IMR-90 (cell line): ENCODE measurements at regions not wholly inside any gene's neighbourhood (a gene's known extent, or its start where the extent isn't known, plus 50 kb on each side); places are given as distances from the start of the nearest gene placed in this dataset.
A peak's percentile ranks its signal among the peaks of the same experiment; 100 is the strongest.

ENCODE experiments used
- ATAC-seq: fragments of 200-7000 bp; cut with Tn5 transposase; 2 replicates; pipeline ENCODE4 v1.9.1; 2020; ENCODE audit warnings: low read depth, mild to moderate bottlenecking, moderate library complexity
- BruUV-seq: library from RNA; stranded (reverse); fragments of 400-500 nt; replicated peaks from 2 replicates; lab custom pipeline; 2021; lab: Mats Ljungman, UMichigan
- CTCF ChIA-PET: fragments of 300-600 bp; formaldehyde crosslinking; extraction: SDS; loops from one replicate; lab custom pipeline; 2021; ENCODE audit warnings: antibody characterized with exemption; lab: Yijun Ruan, JAX
- POLR2A ChIA-PET: fragments of 300-600 bp; sonication (Branson Sonifier 250); formaldehyde crosslinking; loops from one replicate; lab custom pipeline; 2022; ENCODE audit warnings: antibody characterized with exemption; ENCODE audit not compliant: unreplicated experiment; lab: Charles Lee
- DNase-seq: peaks from one replicate; pipeline ENCODE4 v3.0.0; 2013
- H2AFZ ChIP-seq: replicated peaks from 2 replicates; pipeline ENCODE3; 2013; ENCODE audit warnings: low read length, mild to moderate bottlenecking; ENCODE audit not compliant: poor library complexity
- H2AK5ac ChIP-seq: 2 replicates; pipeline ENCODE4 v1.6.1; 2013; ENCODE audit warnings: low read depth, low read length, inconsistent platforms
- H2AK9ac ChIP-seq: replicated peaks from 2 replicates; pipeline ENCODE3; 2013; ENCODE audit warnings: mild to moderate bottlenecking, low read depth, low read length, moderate library complexity; ENCODE audit not compliant: poor library complexity
- H2BK120ac ChIP-seq: 2 replicates; pipeline ENCODE4 v1.6.1; 2013; ENCODE audit warnings: low read depth, low read length, inconsistent platforms
- H2BK15ac ChIP-seq: 3 replicates; pipeline ENCODE4 v1.6.1; 2013; ENCODE audit warnings: low read depth, low read length, inconsistent platforms
- H2BK20ac ChIP-seq: 2 replicates; pipeline ENCODE4 v1.6.1; 2013; ENCODE audit warnings: low read depth, mild to moderate bottlenecking, inconsistent platforms, low read length, moderate library complexity
- H2BK5ac ChIP-seq: 2 replicates; pipeline ENCODE4 v1.6.1; 2013; ENCODE audit warnings: mild to moderate bottlenecking, low read depth, low read length, inconsistent platforms; ENCODE audit not compliant: poor library complexity, severe bottlenecking
- H3K14ac ChIP-seq: replicated peaks from 2 replicates; pipeline ENCODE4 v1.6.1; 2013; ENCODE audit warnings: low read depth, low read length, inconsistent platforms
- H3K18ac ChIP-seq: 2 replicates; pipeline ENCODE4 v1.6.1; 2013; ENCODE audit warnings: low read depth, low read length, control low read depth
- H3K23ac ChIP-seq: 2 replicates; pipeline ENCODE4 v1.6.1; 2013; ENCODE audit warnings: low read depth, low read length, inconsistent platforms
- H3K27ac ChIP-seq: 2 replicates; pipeline ENCODE4 v1.5.1; 2013; ENCODE audit warnings: mild to moderate bottlenecking, control low read depth, low read length; ENCODE audit not compliant: insufficient read depth
- H3K27me3 ChIP-seq: 2 replicates; pipeline ENCODE4 v1.6.1; 2013; ENCODE audit warnings: low read length; ENCODE audit not compliant: control insufficient read depth, insufficient read depth
- H3K36me3 ChIP-seq: 2 replicates; pipeline ENCODE4 v1.6.1; 2013; ENCODE audit warnings: low read length, mixed read lengths; ENCODE audit not compliant: control insufficient read depth, insufficient read depth
- H3K4ac ChIP-seq: 2 replicates; pipeline ENCODE4 v1.6.1; 2013; ENCODE audit warnings: low read depth, low read length, inconsistent platforms
- H3K4me1 ChIP-seq: 2 replicates; pipeline ENCODE4 v1.6.1; 2013; ENCODE audit warnings: low read length, mixed read lengths; ENCODE audit not compliant: control insufficient read depth, insufficient read depth
- H3K4me2 ChIP-seq: 2 replicates; pipeline ENCODE4 v1.6.1; 2013; ENCODE audit warnings: low read depth, mild to moderate bottlenecking, control low read depth, low read length, moderate library complexity
- H3K4me3 ChIP-seq: 2 replicates; pipeline ENCODE4 v1.5.1; 2013; ENCODE audit warnings: low read depth, mild to moderate bottlenecking, control low read depth, low read length, moderate library complexity; ENCODE audit not compliant: insufficient read depth
- H3K56ac ChIP-seq: 2 replicates; pipeline ENCODE4 v1.6.1; 2013; ENCODE audit warnings: low read length, inconsistent platforms; ENCODE audit not compliant: insufficient read depth; ENCODE audit errors: extremely low read depth
- H3K79me1 ChIP-seq, 2 experiments: 2 replicates each; pipeline ENCODE4 v1.6.1; 2013; ENCODE audit warnings: low read length in 2 of 2, inconsistent platforms in 1 of 2, low read depth in 1 of 2
- H3K9ac ChIP-seq: 2 replicates; pipeline ENCODE4 v1.6.1; 2013; ENCODE audit warnings: low read depth, low read length, control low read depth
- H3K9me1 ChIP-seq: 2 replicates; pipeline ENCODE4 v1.6.1; 2013; ENCODE audit warnings: low read length, inconsistent platforms; ENCODE audit not compliant: insufficient read depth
- H3K9me3 ChIP-seq: 2 replicates; pipeline ENCODE4 v1.6.1; 2013; ENCODE audit warnings: low read length; ENCODE audit not compliant: control insufficient read depth, insufficient read depth
- H4K20me1 ChIP-seq: 2 replicates; pipeline ENCODE4 v1.6.1; 2013; ENCODE audit warnings: low read length, inconsistent platforms; ENCODE audit not compliant: insufficient read depth
- H4K5ac ChIP-seq: 2 replicates; pipeline ENCODE4 v1.6.1; 2013; ENCODE audit warnings: mild to moderate bottlenecking, low read depth, low read length, control low read depth
- H4K8ac ChIP-seq, 2 experiments: 2 replicates each; pipeline ENCODE4 v1.6.1; 2013; ENCODE audit warnings: low read depth in 2 of 2, low read length in 2 of 2, control low read depth in 1 of 2, inconsistent platforms in 1 of 2
- H4K91ac ChIP-seq: 2 replicates; pipeline ENCODE4 v1.6.1; 2013; ENCODE audit warnings: low read depth, low read length, inconsistent platforms; ENCODE audit not compliant: insufficient read depth
- BHLHE40 ChIP-seq: fragments of 150-350 bp; IDR thresholded peaks from 2 replicates; pipeline ENCODE4 v1.6.1; 2016; ENCODE audit warnings: mild to moderate bottlenecking, low read depth, low read length
- CEBPB ChIP-seq: IDR thresholded peaks from 2 replicates; pipeline ENCODE4 v1.6.1; 2012; ENCODE audit warnings: low read depth, low read length, improper control_type of control experiment
- CHD1 ChIP-seq: IDR thresholded peaks from 2 replicates; pipeline ENCODE4 v1.6.1; 2012; ENCODE audit warnings: low read depth, low read length, improper control_type of control experiment
- CTCF ChIP-seq: conservative IDR thresholded peaks from 2 replicates; pipeline ENCODE4 v1.5.1; 2012; ENCODE audit warnings: mild to moderate bottlenecking, low read depth, low read length, improper control_type of control experiment
- ELK1 ChIP-seq: fragments of 150-350 bp; IDR thresholded peaks from 2 replicates; pipeline ENCODE4 v1.6.1; 2016; ENCODE audit warnings: low read depth, mild to moderate bottlenecking, low read length, moderate library complexity, borderline replicate concordance
- MAFK ChIP-seq: IDR thresholded peaks from 2 replicates; pipeline ENCODE4 v1.6.1; 2012; ENCODE audit warnings: low read depth, low read length, improper control_type of control experiment
- MAZ ChIP-seq: IDR thresholded peaks from 2 replicates; pipeline ENCODE4 v1.6.1; 2012; ENCODE audit warnings: low read depth, mild to moderate bottlenecking, low read length, improper control_type of control experiment, moderate library complexity, borderline replicate concordance
- NFE2L2 ChIP-seq: fragments of 150-350 bp; IDR thresholded peaks from 2 replicates; pipeline ENCODE4 v1.6.1; 2016; ENCODE audit warnings: low read depth, mild to moderate bottlenecking, low read length
- POLR2A ChIP-seq: IDR thresholded peaks from 2 replicates; pipeline ENCODE4 v1.6.1; 2012; ENCODE audit warnings: mild to moderate bottlenecking, low read depth, low read length
- RAD21 ChIP-seq: IDR thresholded peaks from 2 replicates; pipeline ENCODE4 v1.6.1; 2012; ENCODE audit warnings: low read length, improper control_type of control experiment
- RCOR1 ChIP-seq: IDR thresholded peaks from 2 replicates; pipeline ENCODE4 v1.6.1; 2012; ENCODE audit warnings: mild to moderate bottlenecking, low read length, improper control_type of control experiment; ENCODE audit not compliant: insufficient replicate concordance
- RFX5 ChIP-seq: IDR thresholded peaks from 2 replicates; pipeline ENCODE4 v1.8.0; 2012; ENCODE audit warnings: low read depth, mild to moderate bottlenecking, low read length, moderate library complexity
- SMC3 ChIP-seq: fragments of 150-350 bp; IDR thresholded peaks from 2 replicates; pipeline ENCODE4 v1.6.1; 2016; ENCODE audit warnings: low read depth, mild to moderate bottlenecking, antibody characterized with exemption, low read length, moderate library complexity
- WGBS, 2 experiments: methylation state at CpG; one replicate each; pipeline versions ENCODE4 v1.1.5 to v1.1.7; 2013; ENCODE audit warnings: missing lambda C conversion rate in 2 of 2; ENCODE audit not compliant: insufficient read length in 1 of 2; ENCODE audit errors: extremely low coverage in 2 of 2; 5-methylcytosine and 5-hydroxymethylcytosine counted together
- dilution Hi-C: fragments of 300-500 bp; cut with HindIII; formaldehyde crosslinking; loops from one replicate; pipeline ENCODE4 v1.14.3; 2018; ENCODE audit warnings: low sequenced_read_pairs; ENCODE audit not compliant: unreplicated experiment
- in situ Hi-C: fragments of 300-500 bp; cut with MboI; formaldehyde crosslinking; loops from 3 replicates; pipeline ENCODE4 v1.14.3; 2019; ENCODE audit warnings: low sequenced_read_pairs, inconsistent platforms, mixed read lengths
- intact Hi-C: fragments of 100-400 bp; cut with micrococcal nuclease; formaldehyde crosslinking; loops from 2 replicates; pipeline ENCODE4 v1.10.0; 2022
- TF ChIP-seq, protein P1 (sequence below): fragments of 150-350 bp; IDR thresholded peaks from 2 replicates; pipeline ENCODE4 v1.6.1; 2017; ENCODE audit warnings: mild to moderate bottlenecking, antibody characterized with exemption, low read length, low read depth

GRCh38 chr12:89880690-89881350 lies 172.2 kb upstream of the ATP2B1 start:
- dilution Hi-C loops (no loop called here), in situ Hi-C loops (no loop called here), intact Hi-C loops (no loop called here)
- Histone ChIP-seq H2AFZ (no peak overlapping the region), H3K4ac (peak overlapping the region; percentile 60), H3K14ac (0 out of 2 replicates have a peak overlapping the region, but pooled peaks have one; percentile 7), H2BK15ac (peak overlapping the region; percentile 19; the same call in 2 of the 3 replicates), H2BK120ac (peak overlapping the region; percentile 56), H3K27me3 (no peaks in the 10 kb centered on the region), H4K20me1 (no peaks in the 10 kb centered on the region), H4K8ac (peak overlapping the region; percentile 6 to 35; a peak in 1 of 4 replicates), H3K79me1 (no peaks in the 10 kb centered on the region), H3K18ac (peak overlapping the region; percentile 88; the same call in 1 of the 2 replicates), H3K56ac (no peak overlapping the region), H3K9me1 (peaks cover 8% of the 10 kb centered on the region; the same call in 1 of the 2 replicates), H3K4me3 (no peak overlapping the region), H3K36me3 (no peaks in the 10 kb centered on the region), H3K4me1 (peaks cover 4% of the 10 kb centered on the region), H3K9me3 (no peaks in the 10 kb centered on the region), H2AK5ac (peak overlapping the region; percentile 25; the same call in 1 of the 2 replicates), H3K9ac (no peak overlapping the region), H3K27ac (no peak overlapping the region), H2BK5ac (no peak overlapping the region), H2BK20ac (peak overlapping the region; percentile 79; the same call in 1 of the 2 replicates), H3K4me2 (no peak overlapping the region), H4K5ac (peak overlapping the region; percentile 49; the same call in 1 of the 2 replicates), H4K91ac (0 out of 2 replicates have a peak overlapping the region, but pooled peaks have one; percentile 5), H3K23ac (0 out of 2 replicates have a peak overlapping the region, but pooled peaks have one; percentile 52), H2AK9ac (no peak overlapping the region)
- DNase-seq (no peak), ATAC-seq (no peak)
- WGBS, 2 experiments: 82% methylated on average over 2 of the region's 4 CpGs; no CpG with 5 or more reads in 1 of the 2 experiments
- ChIA-PET CTCF (no interaction called here), POLR2A (no interaction called here)
- TF ChIP-seq RAD21 (no peak), RFX5 (no peak), CHD1 (no peak), POLR2A (no peak), SMC3 (no peak), CTCF (no peak), NFE2L2 (no peak), MAZ (no peak), BHLHE40 (no peak), ELK1 (no peak), RCOR1 (no peak), CEBPB (no peak), MAFK (no peak)
- TF ChIP-seq, protein P1, sequence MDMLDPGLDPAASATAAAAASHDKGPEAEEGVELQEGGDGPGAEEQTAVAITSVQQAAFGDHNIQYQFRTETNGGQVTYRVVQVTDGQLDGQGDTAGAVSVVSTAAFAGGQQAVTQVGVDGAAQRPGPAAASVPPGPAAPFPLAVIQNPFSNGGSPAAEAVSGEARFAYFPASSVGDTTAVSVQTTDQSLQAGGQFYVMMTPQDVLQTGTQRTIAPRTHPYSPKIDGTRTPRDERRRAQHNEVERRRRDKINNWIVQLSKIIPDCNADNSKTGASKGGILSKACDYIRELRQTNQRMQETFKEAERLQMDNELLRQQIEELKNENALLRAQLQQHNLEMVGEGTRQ: no peak
- no TSS peak for BruUV-seq
